ENCODE measurements at regions not wholly inside any gene's neighbourhood (a gene's known extent, or its start where the extent isn't known, plus 50 kb on each side); places are given as distances from the start of the nearest gene placed in this dataset.

GRCh38 chr20:39795401-39796272 is 833.5 kb downstream of the DHX35 start:
- no peak for DNase-seq

DNA sequence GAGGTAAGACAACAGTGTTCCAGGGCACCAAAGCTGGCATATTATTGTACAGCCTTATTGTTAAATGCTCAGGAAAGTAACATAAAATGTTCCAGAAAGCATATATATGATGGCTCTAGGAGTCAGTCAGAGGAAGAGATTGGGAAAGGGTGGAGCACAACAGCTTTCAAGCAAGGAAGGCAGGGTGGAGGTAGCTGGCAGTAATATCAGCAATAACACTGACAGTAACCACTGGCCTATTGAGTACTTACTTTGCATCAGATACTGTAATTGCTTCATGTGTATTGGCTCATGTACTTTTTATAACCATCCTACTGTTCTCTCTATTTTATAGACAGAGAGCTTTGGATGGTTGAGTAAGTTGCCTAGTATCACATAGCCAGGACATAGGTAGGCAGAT is 830.2 kb downstream of the DHX35 start:
- DNase-seq = no peak

DNA sequence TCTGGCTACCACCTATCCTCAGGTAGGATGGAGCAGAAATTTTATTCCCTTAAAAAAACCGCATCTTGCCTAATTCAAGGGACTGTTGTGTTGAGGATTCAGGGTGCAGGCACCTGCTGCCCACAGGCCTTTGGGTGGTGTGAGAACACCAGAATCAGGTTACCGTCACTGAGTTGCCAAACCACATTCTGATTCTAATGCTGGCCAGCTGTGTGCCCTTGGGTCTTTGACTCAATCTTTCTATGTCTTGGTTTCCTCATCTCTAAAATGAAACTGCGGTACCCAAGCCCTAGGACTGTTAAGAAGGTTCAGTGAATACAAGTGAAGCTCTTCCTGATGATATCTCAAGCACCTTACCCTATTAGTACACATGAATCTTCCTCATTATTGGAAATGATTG is 827.3 kb downstream of the DHX35 start:
- DNase-seq = no peak

GRCh38 chr20:39785252-39785917 is 823.2 kb downstream of the DHX35 start:
- DNase-seq = no peak

DNA sequence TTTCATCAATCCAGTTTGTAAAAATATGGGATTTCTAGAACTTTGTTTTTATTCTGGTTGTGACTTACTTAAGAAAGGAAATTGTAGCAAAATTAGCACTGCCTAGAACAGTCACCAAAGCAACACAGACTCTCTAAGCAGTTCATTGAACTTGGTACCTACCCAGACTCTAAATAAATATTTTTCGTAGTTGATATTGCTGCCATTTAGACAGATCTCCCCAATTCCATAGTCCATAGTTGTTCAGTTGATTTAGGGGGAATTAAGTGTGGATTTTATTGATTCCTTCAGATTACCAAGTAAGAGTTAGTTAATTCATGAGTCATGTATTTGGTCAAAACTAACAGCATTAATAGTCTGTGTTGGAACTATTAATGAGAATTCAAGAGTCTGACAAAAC is 822.5 kb downstream of the DHX35 start:
- no peak for DNase-seq

- no peak for DNase-seq
Measured at GRCh38 chr20:39778847-39779604, 816.9 kb downstream of the DHX35 start.

GRCh38 chr20:39778431-39778830 is 816.3 kb downstream of the DHX35 start:
- DNase-seq = no peak

DNA sequence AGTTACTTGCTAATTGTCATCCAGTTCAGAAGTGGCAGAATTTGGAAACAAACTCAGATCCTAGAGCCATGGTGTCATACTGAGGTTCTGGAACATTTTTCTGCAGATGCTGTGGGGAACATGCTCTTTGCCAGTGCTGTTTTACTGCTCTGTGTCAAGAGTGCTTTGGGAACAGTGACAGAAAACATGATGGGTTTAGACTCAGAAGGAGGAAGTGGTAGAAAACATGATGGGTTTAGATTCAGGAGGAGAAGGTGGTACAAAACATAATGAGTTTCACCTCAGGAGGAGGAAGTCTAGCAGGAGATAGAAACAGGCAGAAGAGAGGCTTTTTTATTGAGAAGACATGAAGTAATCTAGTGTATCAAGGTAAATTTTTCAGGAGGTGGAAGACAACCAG is 815.5 kb downstream of the DHX35 start:
- no peak for DNase-seq

GRCh38 chr20:39775110-39775509 is 813.0 kb downstream of the DHX35 start:
- DNase-seq = no peak

GRCh38 chr20:39773380-39774000 is 811.3 kb downstream of the DHX35 start:
- DNase-seq = no peak

DNA sequence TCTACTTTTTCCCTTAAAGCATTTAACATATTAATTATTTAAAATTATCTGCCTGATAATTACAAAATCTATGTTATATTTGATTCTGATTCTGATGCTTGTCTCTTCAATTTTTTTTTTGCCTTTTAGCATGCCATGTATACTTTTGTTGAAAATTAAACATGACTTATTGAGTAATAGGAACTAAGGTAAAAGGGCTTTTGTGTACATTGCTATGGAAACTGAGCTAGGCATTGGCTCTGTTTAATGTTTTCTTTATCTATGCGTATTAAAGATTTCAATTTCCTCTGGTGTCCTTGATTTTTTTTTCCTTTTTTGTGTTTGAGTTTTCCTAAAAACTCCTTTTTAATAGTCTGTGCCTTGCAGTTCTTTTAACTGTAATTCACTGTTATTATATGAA is 805.2 kb downstream of the DHX35 start:
- no peak for DNase-seq

GRCh38 chr20:39766333-39766732 is 804.2 kb downstream of the DHX35 start:
- DNase-seq = no peak

GRCh38 chr20:39762716-39763115 is 800.6 kb downstream of the DHX35 start:
- no peak for DNase-seq

DNA sequence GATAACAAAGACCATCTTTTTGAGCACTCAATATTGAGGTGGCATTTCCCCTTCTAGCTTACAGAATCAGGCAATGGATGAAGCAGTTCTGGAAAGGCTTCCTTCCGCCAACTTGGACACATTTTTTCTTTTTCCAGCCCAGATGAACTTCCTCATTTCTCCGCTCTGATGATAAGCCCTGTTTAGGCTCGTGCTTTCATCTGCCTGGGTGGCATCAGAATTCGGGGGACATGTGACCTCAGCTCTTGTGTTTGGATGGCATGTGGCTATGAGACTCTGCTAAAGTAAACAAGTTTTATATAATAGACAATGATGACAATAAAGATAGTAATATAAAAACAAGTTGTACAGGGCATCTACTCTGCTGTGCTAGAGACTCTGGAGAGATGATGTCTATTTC is 796.7 kb downstream of the DHX35 start:
- DNase-seq = no peak

- no peak for DNase-seq
Measured at GRCh38 chr20:39756828-39757227, 794.7 kb downstream of the DHX35 start.

- DNase-seq = no peak
Measured at GRCh38 chr20:39756369-39756768, 794.2 kb downstream of the DHX35 start.

DNA sequence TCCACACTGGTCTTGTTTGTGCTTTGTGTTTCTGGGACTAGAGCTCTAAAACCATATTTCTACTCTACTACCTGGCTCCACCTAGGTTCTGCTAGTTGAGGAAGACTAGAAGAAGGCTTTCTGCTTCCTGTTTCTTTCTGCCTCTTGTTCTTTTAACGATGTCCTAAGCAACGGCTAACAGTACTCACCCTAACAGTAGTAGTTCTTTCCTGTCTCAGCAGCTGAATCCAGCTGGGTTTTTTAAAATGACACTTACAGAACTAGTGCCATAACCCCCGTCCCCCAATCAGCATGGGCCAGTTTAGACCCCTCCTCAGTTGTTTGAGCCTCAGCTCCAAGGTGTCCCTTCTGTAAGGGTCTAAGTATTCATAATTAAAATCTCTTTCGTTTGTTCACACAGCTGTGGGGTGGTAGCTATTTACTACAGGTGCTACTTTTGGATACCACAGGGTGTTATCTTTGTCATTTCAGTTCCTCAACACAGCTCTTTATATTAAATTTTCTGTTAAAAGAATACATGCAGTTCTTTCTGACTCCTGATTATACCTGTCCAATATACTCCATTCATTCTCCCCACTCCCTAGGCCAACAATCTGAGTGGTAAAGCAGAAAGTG is 790.2 kb downstream of the DHX35 start:
- no peak for DNase-seq

GRCh38 chr20:39751557-39752137 is 789.5 kb downstream of the DHX35 start:
- no peak for DNase-seq

DNA sequence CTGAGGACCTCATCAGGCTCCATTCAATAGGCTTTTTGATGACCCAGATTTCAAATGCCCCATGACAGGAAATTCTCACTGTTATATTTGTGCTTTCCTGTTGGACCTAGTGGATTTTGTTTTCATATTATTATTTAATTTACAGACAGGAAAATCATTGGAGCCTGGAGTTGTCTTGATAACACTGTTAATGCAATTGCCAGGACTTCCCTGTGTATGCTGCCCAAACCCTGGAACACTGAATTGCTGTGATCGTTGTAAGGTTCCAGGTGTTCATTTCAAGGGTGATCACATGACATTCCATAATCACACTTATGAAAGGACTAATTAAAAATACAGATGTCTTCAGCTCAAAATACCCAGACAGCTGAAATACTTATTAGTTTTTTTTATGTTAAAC is 783.2 kb downstream of the DHX35 start:
- no peak for DNase-seq

- DNase-seq = no peak
Measured at GRCh38 chr20:39738651-39739050, 776.5 kb downstream of the DHX35 start.

DNA sequence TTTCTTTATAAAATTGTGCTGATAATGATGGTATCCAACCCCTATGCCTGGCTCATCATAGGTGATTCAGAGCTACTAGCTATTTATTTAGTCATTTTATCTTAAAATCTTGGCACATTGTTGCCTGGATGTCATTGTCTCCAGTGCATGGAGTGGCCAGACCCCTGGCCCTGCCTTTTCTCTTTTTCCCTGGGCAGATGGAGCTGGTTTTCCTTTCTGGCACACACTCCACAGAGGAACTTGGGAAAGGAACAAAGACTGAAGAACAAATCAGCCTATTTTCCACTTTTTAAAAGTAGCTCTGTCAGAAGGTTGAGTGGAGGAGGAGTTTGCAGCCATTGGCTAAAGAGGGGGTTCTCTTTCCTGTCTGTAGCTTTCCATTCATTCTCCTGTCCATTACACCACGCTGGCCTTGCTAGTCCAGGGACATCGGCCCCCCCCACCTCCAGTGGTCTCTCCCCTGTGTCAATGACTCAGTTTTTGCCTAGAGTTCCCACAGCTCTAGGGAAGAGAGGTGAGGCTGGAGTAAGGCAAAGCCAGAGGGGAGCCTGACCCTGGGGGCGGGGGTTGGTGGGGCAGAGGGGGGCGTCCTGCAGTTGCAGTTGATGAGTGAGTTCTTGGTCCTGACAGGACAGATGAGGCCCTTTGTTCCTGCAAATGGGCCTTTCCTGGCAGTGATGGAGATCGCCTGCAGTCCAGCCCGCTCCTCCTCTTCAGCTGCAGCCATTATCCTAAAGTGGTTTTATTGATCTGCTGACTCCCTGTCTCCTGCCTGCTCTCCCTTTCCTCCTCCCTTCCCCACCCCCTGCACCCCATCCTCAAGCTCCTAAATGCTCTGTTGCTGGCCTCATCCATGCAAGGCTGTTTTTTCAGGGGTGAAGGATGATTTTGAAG is 774.5 kb downstream of the DHX35 start:
- DNase-seq = no peak
